DND-41 (cell line): ENCODE measurements at regions not wholly inside any gene's neighbourhood (a gene's known extent, or its start where the extent isn't known, plus 50 kb on each side); places are given as distances from the start of the nearest gene placed in this dataset.

Experiments
- ATAC-seq: fragments of 200-7000 bp; cut with Tn5 transposase; 3 replicates; pipeline ENCODE4 v1.9.1; 2021; ENCODE audit warnings: low read depth; ENCODE audit not compliant: insufficient read depth
- DNase-seq: peaks from one replicate; pipeline ENCODE4 v3.0.0-alpha.2; 2020
- H2AFZ ChIP-seq: 2 replicates; pipeline ENCODE4 v1.6.0; 2012; ENCODE audit warnings: low read depth, low read length
- H3K27ac ChIP-seq: 2 replicates; pipeline ENCODE4 v1.5.1; 2012; ENCODE audit warnings: low read length, inconsistent platforms
- H3K27me3 ChIP-seq: fragments of 200-600 bp; sonication (generic); 2 replicates; pipeline ENCODE4 v1.6.0; 2012; ENCODE audit warnings: low read length, mild to moderate bottlenecking, inconsistent platforms; ENCODE audit not compliant: insufficient read depth, poor library complexity
- H3K36me3 ChIP-seq: 2 replicates; pipeline ENCODE4 v1.5.1; 2012; ENCODE audit warnings: low read length, inconsistent platforms; ENCODE audit not compliant: insufficient read depth
- H3K4me1 ChIP-seq: 2 replicates; pipeline ENCODE4 v1.5.1; 2012; ENCODE audit warnings: mild to moderate bottlenecking, low read length; ENCODE audit not compliant: insufficient read depth
- H3K4me2 ChIP-seq: 2 replicates; pipeline ENCODE4 v1.6.0; 2012; ENCODE audit warnings: mild to moderate bottlenecking, moderate library complexity, low read length, inconsistent platforms; ENCODE audit not compliant: insufficient read depth
- H3K4me3 ChIP-seq, 2 experiments: fragments of 200-600 bp in 1 of 2; shearing (Covaris generic) in 1 of 2; 2 replicates each; pipeline ENCODE4 v1.5.1; 2012 to 2016; ENCODE audit warnings: inconsistent platforms in 2 of 2, low read length in 2 of 2, mild to moderate bottlenecking in 2 of 2, low read depth in 1 of 2, moderate library complexity in 1 of 2
- H3K79me2 ChIP-seq: 2 replicates; pipeline ENCODE4 v1.6.0; 2012; ENCODE audit warnings: low read length, inconsistent platforms; ENCODE audit not compliant: insufficient read depth
- H3K9ac ChIP-seq: 2 replicates; pipeline ENCODE4 v1.6.0; 2012; ENCODE audit warnings: low read depth, mild to moderate bottlenecking, inconsistent platforms, low read length, moderate library complexity
- H3K9me3 ChIP-seq: 2 replicates; pipeline ENCODE4 v1.5.1; 2012; ENCODE audit warnings: low read length, moderate library complexity, mild to moderate bottlenecking, inconsistent platforms; ENCODE audit not compliant: insufficient read depth, severe bottlenecking
- H4K20me1 ChIP-seq: 2 replicates; pipeline ENCODE4 v1.6.0; 2012; ENCODE audit warnings: low read length; ENCODE audit not compliant: insufficient read depth
- EZH2 ChIP-seq: IDR thresholded peaks from 3 replicates; pipeline ENCODE4 v1.6.1; 2012; ENCODE audit warnings: borderline replicate concordance, low read depth, mild to moderate bottlenecking, moderate library complexity, low read length, inconsistent platforms; ENCODE audit not compliant: severe bottlenecking
- TF ChIP-seq, protein P1 (sequence below): IDR thresholded peaks from 2 replicates; pipeline ENCODE4 v1.5.1; 2012; ENCODE audit warnings: borderline replicate concordance, low read length, moderate library complexity, mild to moderate bottlenecking; ENCODE audit not compliant: poor library complexity, severe bottlenecking; ENCODE audit errors: extremely low read depth

GRCh38 chr2:198825534-198825933 is 632.2 kb downstream of the SATB2 start:
- no peak for DNase-seq
- H3K9me3 ChIP-seq = no peaks in the 10 kb centered on the region
- no peaks in the 10 kb centered on the region for H3K4me1 ChIP-seq
- H3K27ac ChIP-seq = no peak overlapping the region
- no peak for ATAC-seq
- no peak overlapping the region for H3K4me3 ChIP-seq
- H3K9ac ChIP-seq = no peak overlapping the region
- no peaks in the 10 kb centered on the region for H3K27me3 ChIP-seq
- TF ChIP-seq, protein P1, sequence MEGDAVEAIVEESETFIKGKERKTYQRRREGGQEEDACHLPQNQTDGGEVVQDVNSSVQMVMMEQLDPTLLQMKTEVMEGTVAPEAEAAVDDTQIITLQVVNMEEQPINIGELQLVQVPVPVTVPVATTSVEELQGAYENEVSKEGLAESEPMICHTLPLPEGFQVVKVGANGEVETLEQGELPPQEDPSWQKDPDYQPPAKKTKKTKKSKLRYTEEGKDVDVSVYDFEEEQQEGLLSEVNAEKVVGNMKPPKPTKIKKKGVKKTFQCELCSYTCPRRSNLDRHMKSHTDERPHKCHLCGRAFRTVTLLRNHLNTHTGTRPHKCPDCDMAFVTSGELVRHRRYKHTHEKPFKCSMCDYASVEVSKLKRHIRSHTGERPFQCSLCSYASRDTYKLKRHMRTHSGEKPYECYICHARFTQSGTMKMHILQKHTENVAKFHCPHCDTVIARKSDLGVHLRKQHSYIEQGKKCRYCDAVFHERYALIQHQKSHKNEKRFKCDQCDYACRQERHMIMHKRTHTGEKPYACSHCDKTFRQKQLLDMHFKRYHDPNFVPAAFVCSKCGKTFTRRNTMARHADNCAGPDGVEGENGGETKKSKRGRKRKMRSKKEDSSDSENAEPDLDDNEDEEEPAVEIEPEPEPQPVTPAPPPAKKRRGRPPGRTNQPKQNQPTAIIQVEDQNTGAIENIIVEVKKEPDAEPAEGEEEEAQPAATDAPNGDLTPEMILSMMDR = no peak
- no peak for TF ChIP-seq EZH2
- H4K20me1 ChIP-seq = no peaks in the 10 kb centered on the region
- no peaks in the 10 kb centered on the region for H3K79me2 ChIP-seq
- H3K4me2 ChIP-seq = no peak overlapping the region
- H2AFZ ChIP-seq = no peak overlapping the region
- no peaks in the 10 kb centered on the region for H3K36me3 ChIP-seq

GRCh38 chr2:198817536-198817935 is 640.2 kb downstream of the SATB2 start:
- H3K9me3 ChIP-seq = no peaks in the 10 kb centered on the region
- H3K4me1 ChIP-seq = no peaks in the 10 kb centered on the region
- H3K79me2 ChIP-seq = no peaks in the 10 kb centered on the region
- no peak overlapping the region for H3K9ac ChIP-seq
- H2AFZ ChIP-seq = no peak overlapping the region
- no peak for DNase-seq
- H3K27me3 ChIP-seq = no peaks in the 10 kb centered on the region
- no peaks in the 10 kb centered on the region for H4K20me1 ChIP-seq
- no peak overlapping the region for H3K4me3 ChIP-seq
- no peak for ATAC-seq
- no peak overlapping the region for H3K4me2 ChIP-seq
- no peaks in the 10 kb centered on the region for H3K36me3 ChIP-seq
- H3K27ac ChIP-seq = no peak overlapping the region
- TF ChIP-seq EZH2 = no peak
- TF ChIP-seq, protein P1 = no peak

- Histone ChIP-seq H3K4me3 (no peak overlapping the region), H3K79me2 (no peaks in the 10 kb centered on the region), H3K27me3 (no peaks in the 10 kb centered on the region), H3K9me3 (no peaks in the 10 kb centered on the region), H2AFZ (no peak overlapping the region), H4K20me1 (no peaks in the 10 kb centered on the region), H3K9ac (no peak overlapping the region), H3K4me1 (no peaks in the 10 kb centered on the region), H3K27ac (no peak overlapping the region), H3K36me3 (no peaks in the 10 kb centered on the region), H3K4me2 (no peak overlapping the region)
- ATAC-seq = no peak
- TF ChIP-seq EZH2 = no peak
- TF ChIP-seq, protein P1 = no peak
- DNase-seq = no peak
Observed at GRCh38 chr2:198815626-198816025, 642.1 kb downstream of the SATB2 start.

- no peak for DNase-seq
- H3K4me3 ChIP-seq = no peak overlapping the region
- no peaks in the 10 kb centered on the region for H3K27me3 ChIP-seq
- H3K27ac ChIP-seq = no peak overlapping the region
- no peaks in the 10 kb centered on the region for H3K79me2 ChIP-seq
- no peak overlapping the region for H3K9ac ChIP-seq
- no peak for ATAC-seq
- H2AFZ ChIP-seq = no peak overlapping the region
- H3K36me3 ChIP-seq = no peaks in the 10 kb centered on the region
- H3K9me3 ChIP-seq = no peaks in the 10 kb centered on the region
- no peaks in the 10 kb centered on the region for H4K20me1 ChIP-seq
- no peaks in the 10 kb centered on the region for H3K4me1 ChIP-seq
- H3K4me2 ChIP-seq = no peak overlapping the region
- TF ChIP-seq, protein P1 = no peak
- TF ChIP-seq EZH2 = no peak
Observed at GRCh38 chr2:198811198-198811597, 646.5 kb downstream of the SATB2 start.
